ENCODE measurements at regions not wholly inside any gene's neighbourhood (a gene's known extent, or its start where the extent isn't known, plus 50 kb on each side); places are given as distances from the start of the nearest gene placed in this dataset.

DNA sequence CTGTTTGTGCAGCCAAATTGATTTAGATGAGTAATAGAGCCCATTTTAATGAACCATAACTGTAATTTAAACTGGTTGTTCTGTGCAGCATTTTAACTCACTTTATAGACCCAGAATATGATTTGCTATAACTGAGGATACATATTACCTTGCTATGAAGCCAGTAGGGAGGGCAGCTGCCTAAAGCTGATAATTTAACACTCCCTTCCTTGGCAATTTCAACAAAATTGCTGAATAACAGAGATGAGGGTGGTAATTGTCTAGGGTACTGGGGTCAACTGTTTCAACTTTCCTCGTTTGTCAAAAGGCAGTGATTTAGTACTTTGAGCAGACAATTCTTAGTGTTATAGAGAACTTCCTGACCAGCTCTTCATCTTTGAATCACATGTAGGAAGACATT is 304.9 kb upstream of the POU1F1 start:
- TF ChIP-seq, protein P1, sequence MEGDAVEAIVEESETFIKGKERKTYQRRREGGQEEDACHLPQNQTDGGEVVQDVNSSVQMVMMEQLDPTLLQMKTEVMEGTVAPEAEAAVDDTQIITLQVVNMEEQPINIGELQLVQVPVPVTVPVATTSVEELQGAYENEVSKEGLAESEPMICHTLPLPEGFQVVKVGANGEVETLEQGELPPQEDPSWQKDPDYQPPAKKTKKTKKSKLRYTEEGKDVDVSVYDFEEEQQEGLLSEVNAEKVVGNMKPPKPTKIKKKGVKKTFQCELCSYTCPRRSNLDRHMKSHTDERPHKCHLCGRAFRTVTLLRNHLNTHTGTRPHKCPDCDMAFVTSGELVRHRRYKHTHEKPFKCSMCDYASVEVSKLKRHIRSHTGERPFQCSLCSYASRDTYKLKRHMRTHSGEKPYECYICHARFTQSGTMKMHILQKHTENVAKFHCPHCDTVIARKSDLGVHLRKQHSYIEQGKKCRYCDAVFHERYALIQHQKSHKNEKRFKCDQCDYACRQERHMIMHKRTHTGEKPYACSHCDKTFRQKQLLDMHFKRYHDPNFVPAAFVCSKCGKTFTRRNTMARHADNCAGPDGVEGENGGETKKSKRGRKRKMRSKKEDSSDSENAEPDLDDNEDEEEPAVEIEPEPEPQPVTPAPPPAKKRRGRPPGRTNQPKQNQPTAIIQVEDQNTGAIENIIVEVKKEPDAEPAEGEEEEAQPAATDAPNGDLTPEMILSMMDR (conservative IDR thresholded peaks at IDR 0.05; ENCODE audit: low read depth, low read length), result no peak
- no peak overlapping the region for H3K4me3 ChIP-seq (ENCODE audit: low read depth, low read length)
- no peak for DNase-seq (ENCODE audit: low read depth)

DNA sequence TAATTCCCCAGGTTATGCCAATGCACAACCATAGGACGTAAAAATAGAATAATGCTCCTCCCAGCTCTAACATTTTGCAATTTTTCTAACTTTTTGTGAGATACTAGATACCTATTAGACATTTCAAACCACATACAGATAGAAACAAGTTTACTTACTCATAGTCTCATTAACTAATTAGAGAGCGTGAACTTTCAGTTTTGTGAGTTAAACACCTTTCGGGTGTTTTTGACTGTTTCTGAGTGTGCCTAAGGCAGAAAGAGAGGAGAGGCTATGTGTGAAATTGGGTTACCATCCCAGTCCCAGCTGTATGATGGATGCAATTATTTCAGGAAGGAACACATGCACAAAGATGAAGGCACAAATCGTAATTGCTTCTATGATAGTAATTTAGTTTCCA is 300.4 kb upstream of the POU1F1 start:
- DNase-seq (ENCODE audit: low read depth), result no peak
- no peak overlapping the region for H3K4me3 ChIP-seq (ENCODE audit: low read depth, low read length)
- TF ChIP-seq, protein P1 (conservative IDR thresholded peaks at IDR 0.05; ENCODE audit: low read depth, low read length), result no peak

DNA sequence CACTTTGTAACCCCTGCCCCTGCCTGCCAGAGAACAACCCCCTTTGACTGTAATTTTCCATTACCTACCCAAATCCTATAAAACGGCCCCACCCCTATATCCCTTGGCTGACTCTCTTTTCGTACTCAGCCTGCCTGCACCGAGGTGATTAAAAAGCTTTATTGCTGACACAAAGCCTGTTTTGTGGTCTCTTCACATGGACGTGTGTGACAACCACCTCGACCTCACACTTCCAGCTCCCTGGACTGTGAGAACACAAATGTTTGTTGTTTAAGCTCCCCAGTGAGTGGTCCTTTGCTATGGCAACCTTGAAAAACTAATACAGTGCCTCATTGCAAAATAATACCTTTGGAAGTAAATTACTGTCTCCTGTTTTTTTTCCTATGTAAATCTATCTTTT is 299.2 kb upstream of the POU1F1 start:
- TF ChIP-seq, protein P1 (conservative IDR thresholded peaks at IDR 0.05; ENCODE audit: low read depth, low read length), result no peak
- no peak overlapping the region for H3K4me3 ChIP-seq (ENCODE audit: low read depth, low read length)
- DNase-seq (ENCODE audit: low read depth), result no peak

DNA sequence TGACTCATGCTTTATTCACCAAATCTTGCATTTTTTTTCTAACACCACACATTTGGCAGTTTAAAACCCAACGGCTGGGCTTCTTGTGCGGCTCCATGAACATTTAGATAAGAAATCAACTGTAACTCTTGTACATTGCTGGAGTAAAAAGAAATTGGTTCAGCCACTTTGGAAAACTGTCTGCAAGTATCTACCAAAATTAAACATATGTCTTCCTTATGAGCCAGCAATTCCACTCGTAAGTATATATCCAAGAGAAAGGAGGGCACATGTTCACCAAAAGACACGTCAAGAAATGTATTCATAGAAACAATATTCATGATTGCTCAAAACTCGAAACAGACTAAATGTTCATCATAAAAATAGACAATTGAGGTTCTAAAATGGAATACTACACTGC is 291.9 kb upstream of the POU1F1 start:
- H3K4me3 ChIP-seq (ENCODE audit: low read depth, low read length), result no peak overlapping the region
- TF ChIP-seq, protein P1 (conservative IDR thresholded peaks at IDR 0.05; ENCODE audit: low read depth, low read length), result no peak
- DNase-seq (ENCODE audit: low read depth), result no peak

DNA sequence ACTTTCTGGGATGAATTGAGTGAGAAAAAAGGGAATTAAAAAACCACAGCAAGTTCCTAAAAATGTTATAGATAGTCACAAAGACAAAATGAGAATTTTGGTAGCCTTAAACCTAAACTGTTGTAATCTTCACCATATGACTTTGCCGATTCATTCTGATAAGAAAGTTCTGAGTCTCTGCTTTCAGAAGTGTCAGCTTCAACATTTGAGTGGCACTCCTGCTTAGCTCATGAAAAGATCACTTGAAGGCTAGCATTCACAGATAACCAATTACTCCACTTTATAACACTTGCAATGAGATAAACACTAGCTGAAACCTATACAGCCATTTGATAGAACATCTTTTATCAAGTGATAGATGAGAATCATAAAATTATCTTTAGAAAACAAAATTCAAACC is 288.1 kb upstream of the POU1F1 start:
- TF ChIP-seq, protein P1 (conservative IDR thresholded peaks at IDR 0.05; ENCODE audit: low read depth, low read length), result no peak
- no peak overlapping the region for H3K4me3 ChIP-seq (ENCODE audit: low read depth, low read length)
- DNase-seq (ENCODE audit: low read depth), result no peak

DNA sequence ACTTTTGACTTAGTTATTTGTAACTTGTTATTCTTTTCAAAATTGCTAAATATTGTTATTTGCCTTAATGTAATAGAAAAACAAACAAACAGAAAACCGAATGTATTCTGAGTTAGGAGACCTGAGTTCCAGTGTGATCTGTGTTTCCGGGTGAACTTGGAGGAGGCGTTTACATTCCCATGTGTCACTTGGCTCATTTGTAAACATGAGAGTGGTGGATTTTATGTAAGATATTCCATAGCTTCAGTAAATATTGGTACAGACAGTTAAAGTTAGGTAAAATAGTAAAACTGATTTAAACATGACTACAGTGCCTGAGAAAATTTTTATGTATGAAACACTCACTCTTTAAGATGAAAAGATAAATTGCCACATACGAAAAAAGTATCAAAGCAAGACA is 287.3 kb upstream of the POU1F1 start:
- no peak overlapping the region for H3K4me3 ChIP-seq (ENCODE audit: low read depth, low read length)

DNA sequence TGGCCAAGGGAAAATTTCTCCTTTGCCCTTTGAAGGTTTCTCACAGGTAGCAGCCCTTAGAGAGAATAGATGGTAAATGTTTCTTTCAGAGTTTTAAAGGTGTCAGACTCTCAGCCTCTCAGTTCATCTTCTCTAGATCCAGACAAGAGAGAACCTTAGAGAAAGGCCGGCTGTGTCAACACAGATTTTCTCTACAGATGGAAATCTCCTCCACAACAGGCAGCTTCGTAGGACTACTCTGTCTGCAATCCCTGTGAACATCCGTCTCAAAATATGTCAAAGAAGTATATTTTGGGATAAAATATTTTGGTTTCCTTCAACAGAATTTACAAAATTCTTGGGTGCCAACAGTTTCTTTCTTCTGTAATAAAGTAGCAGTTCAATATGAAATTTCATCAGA is 282.1 kb upstream of the POU1F1 start:
- no peak for DNase-seq (ENCODE audit: low read depth)
- H3K4me3 ChIP-seq (ENCODE audit: low read depth, low read length), result no peak overlapping the region
- TF ChIP-seq, protein P1 (conservative IDR thresholded peaks at IDR 0.05; ENCODE audit: low read depth, low read length), result no peak

More for the DNA sequence above, 287.3 kb upstream of the POU1F1 start:
- TF ChIP-seq, protein P1 (conservative IDR thresholded peaks at IDR 0.05; ENCODE audit: low read depth, low read length), result no peak
- DNase-seq (ENCODE audit: low read depth), result no peak

All from epithelial cell of proximal tubule (primary cell).